ENCODE measurements at regions not wholly inside any gene's neighbourhood (a gene's known extent, or its start where the extent isn't known, plus 50 kb on each side); places are given as distances from the start of the nearest gene placed in this dataset.
"Not testable (repeated sequence)": the region's sequence is repeated elsewhere in the genome, so short reads cannot be mapped to it uniquely, and the experiment has no call there.

DNA sequence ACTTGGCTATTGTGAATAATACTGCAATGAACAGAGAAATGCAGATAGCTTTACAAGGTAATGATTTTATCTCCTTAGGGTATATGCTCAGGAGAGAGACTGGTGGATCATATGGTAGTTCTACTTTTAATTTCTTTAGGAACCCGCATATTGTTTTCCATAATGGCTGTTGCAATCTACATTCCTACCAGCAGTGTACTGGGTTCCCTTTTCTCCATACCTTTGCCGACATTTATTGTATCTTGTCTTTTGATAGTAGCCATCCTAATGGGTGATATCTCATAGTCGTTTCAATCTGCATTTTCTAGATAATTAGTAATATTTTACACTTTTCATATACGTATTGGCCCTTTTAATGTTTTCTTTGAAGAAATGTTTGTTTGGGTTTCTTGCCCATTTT is 702.9 kb upstream of the ACVR2A start:
- Histone ChIP-seq H3K9me3 (no peaks in the 10 kb centered on the region), H3K4me1 (no peaks in the 10 kb centered on the region), H3K36me3 (no peaks in the 10 kb centered on the region), H3K27me3 (no peaks in the 10 kb centered on the region), H3K27ac (no peak overlapping the region), H3K4me3 (no peak overlapping the region)
- WGBS, 2 donors = 82 to 87% methylated on average over 4 of the region's 4 CpGs
- no peak for TF ChIP-seq EP300 (IDR thresholded peaks at IDR 0.05)
- TF ChIP-seq, protein P1, sequence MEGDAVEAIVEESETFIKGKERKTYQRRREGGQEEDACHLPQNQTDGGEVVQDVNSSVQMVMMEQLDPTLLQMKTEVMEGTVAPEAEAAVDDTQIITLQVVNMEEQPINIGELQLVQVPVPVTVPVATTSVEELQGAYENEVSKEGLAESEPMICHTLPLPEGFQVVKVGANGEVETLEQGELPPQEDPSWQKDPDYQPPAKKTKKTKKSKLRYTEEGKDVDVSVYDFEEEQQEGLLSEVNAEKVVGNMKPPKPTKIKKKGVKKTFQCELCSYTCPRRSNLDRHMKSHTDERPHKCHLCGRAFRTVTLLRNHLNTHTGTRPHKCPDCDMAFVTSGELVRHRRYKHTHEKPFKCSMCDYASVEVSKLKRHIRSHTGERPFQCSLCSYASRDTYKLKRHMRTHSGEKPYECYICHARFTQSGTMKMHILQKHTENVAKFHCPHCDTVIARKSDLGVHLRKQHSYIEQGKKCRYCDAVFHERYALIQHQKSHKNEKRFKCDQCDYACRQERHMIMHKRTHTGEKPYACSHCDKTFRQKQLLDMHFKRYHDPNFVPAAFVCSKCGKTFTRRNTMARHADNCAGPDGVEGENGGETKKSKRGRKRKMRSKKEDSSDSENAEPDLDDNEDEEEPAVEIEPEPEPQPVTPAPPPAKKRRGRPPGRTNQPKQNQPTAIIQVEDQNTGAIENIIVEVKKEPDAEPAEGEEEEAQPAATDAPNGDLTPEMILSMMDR (IDR thresholded peaks at IDR 0.05) = no peak
- no peak for TF ChIP-seq POLR2AphosphoS5 (IDR thresholded peaks at IDR 0.05)
- no peak for TF ChIP-seq POLR2A (IDR thresholded peaks at IDR 0.05)
- no peak for DNase-seq
- intact Hi-C loops (cut with DNase I) = no loop called here

DNA sequence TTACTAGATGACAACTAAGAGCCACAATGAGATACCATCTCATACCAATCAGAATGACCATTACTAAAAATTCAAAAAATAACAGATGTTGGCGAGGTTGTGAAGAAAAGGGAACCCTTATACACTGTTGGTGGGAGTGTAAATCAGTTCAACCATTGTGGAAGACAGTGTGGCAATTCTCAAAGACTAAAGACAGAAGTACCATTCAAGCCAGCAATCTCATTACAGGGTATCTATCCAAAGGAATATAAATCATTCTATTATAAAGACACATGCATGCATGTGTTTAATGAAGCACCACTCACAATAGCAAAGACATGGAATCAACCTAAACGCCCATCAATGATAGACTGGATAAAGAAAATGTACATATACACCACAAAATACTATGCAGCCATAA is 705.1 kb upstream of the ACVR2A start:
- H3K27ac ChIP-seq; H3K4me1 ChIP-seq; H3K27me3 ChIP-seq; H3K4me3 ChIP-seq; intact Hi-C loops (cut with DNase I); H3K9me3 ChIP-seq; H3K36me3 ChIP-seq; DNase-seq: not testable (repeated sequence)
- 72 to 81% methylated on average over 2 of the region's 2 CpGs for WGBS, 2 donors

DNA sequence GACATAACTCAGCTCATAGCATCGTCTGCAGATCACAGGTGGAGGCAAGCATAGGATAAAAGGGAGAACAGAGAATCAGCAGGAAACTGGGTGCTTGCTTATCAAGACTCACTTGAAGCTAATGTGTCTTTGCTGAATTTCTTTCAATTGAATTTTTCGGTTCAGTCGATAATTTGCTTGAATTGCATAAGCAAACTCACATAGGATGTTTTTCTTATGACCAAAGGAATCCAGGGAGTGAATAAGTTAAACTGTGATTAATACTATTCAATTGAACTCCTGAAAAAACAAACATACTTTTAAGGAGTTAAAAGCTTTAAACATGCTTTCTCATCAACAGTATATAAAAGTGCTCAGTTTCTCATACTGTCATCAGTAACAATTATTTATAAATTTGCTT is 707.1 kb upstream of the ACVR2A start:
- H3K27me3 ChIP-seq = no peaks in the 10 kb centered on the region
- TF ChIP-seq POLR2AphosphoS5 (IDR thresholded peaks at IDR 0.05) (no peak), EP300 (IDR thresholded peaks at IDR 0.05) (no peak), POLR2A (IDR thresholded peaks at IDR 0.05) (no peak)
- TF ChIP-seq, protein P1 (IDR thresholded peaks at IDR 0.05) = no peak
- DNase-seq = no peak
- no peaks in the 10 kb centered on the region for H3K36me3 ChIP-seq
- intact Hi-C loops (cut with DNase I) = no loop called here
- no peak overlapping the region for H3K27ac ChIP-seq
- H3K9me3 ChIP-seq = no peaks in the 10 kb centered on the region
- WGBS, 2 donors = 85 to 91% methylated on average over 3 of the region's 3 CpGs
- H3K4me3 ChIP-seq = no peak overlapping the region
- H3K4me1 ChIP-seq = no peaks in the 10 kb centered on the region

DNA sequence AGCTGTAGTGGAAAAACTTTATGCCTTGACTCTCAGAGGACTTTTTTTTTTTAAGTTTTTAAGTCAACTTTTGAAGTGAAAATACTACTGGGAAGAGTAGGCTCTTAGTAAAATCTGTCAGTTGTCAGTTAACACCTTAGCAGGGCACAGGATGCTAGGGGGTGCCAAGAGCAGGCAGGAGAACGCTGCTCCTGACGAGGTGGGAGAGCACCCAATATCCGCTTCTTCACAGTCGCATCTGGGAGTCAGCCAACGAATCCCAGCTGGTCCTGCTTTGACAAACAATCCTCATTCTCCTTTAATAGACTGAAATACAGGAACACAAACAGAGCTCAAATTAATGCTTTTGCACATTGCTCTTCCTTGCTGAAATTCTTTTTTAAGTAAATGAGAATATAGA is 709.5 kb upstream of the ACVR2A start:
- H3K36me3 ChIP-seq = no peaks in the 10 kb centered on the region
- H3K9me3 ChIP-seq = no peaks in the 10 kb centered on the region
- no peak for TF ChIP-seq POLR2AphosphoS5 (IDR thresholded peaks at IDR 0.05)
- no peak for TF ChIP-seq EP300 (IDR thresholded peaks at IDR 0.05)
- no peak for TF ChIP-seq POLR2A (IDR thresholded peaks at IDR 0.05)
- TF ChIP-seq, protein P1 (IDR thresholded peaks at IDR 0.05) = no peak
- no peak for DNase-seq
- 75 to 86% methylated on average over 5 of the region's 5 CpGs for WGBS, 2 donors
- no peaks in the 10 kb centered on the region for H3K27me3 ChIP-seq
- no peak overlapping the region for H3K27ac ChIP-seq
- intact Hi-C loops (cut with DNase I) = no loop called here
- no peak overlapping the region for H3K4me3 ChIP-seq
- H3K4me1 ChIP-seq = no peaks in the 10 kb centered on the region

DNA sequence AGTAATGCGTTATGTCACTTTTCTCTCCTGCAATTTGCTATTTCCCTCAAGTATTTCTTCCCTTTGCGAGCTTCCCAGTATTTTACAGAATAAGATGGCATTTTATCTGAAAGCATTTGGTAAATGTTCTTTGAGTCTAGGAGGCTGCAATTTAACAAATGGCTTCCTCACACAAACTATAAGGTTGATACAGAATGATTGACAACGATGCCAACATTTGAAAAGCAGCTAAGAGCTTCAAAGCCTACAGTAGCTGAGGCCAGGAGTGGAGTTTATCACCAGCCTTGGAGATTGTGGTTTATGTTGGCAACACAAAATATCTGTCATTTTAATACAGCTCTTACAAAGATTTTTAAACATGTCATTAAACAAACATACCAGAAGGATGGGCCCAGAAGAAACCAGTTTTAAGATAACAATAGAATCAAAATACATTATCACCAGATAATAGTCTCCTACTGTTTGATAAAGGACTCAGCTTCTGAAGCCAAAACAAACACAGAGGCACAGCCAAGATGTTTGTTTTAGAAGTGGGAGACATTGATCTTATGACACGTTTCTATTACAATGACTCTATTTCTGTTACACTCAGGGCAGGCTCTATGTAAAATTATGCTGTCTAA is 711.4 kb upstream of the ACVR2A start:
- no peak for DNase-seq
- TF ChIP-seq POLR2AphosphoS5 (IDR thresholded peaks at IDR 0.05) (no peak), POLR2A (IDR thresholded peaks at IDR 0.05) (no peak), EP300 (IDR thresholded peaks at IDR 0.05) (no peak)
- TF ChIP-seq, protein P1 (IDR thresholded peaks at IDR 0.05) = no peak
- intact Hi-C loops (cut with DNase I) = no loop called here
- H3K27ac ChIP-seq = no peak overlapping the region
- no peak overlapping the region for H3K4me3 ChIP-seq
- no peaks in the 10 kb centered on the region for H3K36me3 ChIP-seq
- 40 to 74% methylated on average over 4 of the region's 4 CpGs for WGBS, 2 donors
- no peaks in the 10 kb centered on the region for H3K4me1 ChIP-seq
- H3K27me3 ChIP-seq = no peaks in the 10 kb centered on the region
- no peaks in the 10 kb centered on the region for H3K9me3 ChIP-seq

Data from sigmoid colon (tissue), 6 donors.